GM21737 (cell line): ENCODE measurements at regions not wholly inside any gene's neighbourhood (a gene's known extent, or its start where the extent isn't known, plus 50 kb on each side); places are given as distances from the start of the nearest gene placed in this dataset.
"Not testable (repeated sequence)": the region's sequence is repeated elsewhere in the genome, so short reads cannot be mapped to it uniquely, and the experiment has no call there.

ENCODE experiments used
- ATAC-seq: cut with Tn5 transposase; IDR thresholded peaks from one replicate; pipeline ENCODE4 v1.9.1; 2021; ENCODE audit warnings: mild to moderate bottlenecking, moderate library complexity; ENCODE audit not compliant: unreplicated experiment

DNA sequence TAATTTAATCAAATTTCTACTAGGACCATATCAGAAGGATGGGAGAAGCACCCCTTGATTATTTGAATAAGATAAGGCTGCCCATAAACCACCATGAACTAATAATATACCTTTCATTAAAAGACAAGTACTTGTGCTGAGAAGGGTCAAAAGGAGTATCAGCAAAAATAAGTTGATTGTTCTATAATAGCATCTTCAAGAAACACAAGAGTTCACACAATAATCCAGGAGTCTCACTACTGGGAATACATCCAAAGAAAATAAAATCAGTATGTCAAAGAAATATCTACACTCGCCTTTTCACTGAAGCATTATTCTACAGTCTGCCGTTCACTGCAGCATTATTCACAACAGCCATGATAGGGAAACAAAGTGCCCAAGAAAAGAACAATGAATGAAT lies 1310.1 kb upstream of the PCDH9 start:
- ATAC-seq = no peak

DNA sequence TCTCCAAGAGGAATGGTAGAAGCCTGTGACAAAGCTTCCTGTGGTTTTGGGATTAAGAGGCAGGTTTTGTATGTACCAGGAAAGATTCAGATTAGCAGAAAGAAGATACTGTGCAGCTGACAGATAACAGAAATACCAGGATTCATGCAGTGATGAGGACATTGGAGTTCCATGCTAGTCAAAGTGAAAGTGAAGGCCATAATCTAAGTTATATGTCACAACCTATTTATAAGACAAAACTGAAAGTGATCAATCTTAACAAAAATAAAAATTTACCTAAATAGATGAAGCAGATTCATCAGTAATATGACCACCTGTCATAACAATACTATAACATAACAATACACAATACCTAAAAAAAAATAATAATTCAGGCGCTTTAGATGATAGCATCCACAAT lies 1305.2 kb upstream of the PCDH9 start:
- peak; percentile 70 for ATAC-seq

GRCh38 chr13:68527167-68527566 lies 1297.0 kb upstream of the PCDH9 start:
- ATAC-seq = not testable (repeated sequence)

DNA sequence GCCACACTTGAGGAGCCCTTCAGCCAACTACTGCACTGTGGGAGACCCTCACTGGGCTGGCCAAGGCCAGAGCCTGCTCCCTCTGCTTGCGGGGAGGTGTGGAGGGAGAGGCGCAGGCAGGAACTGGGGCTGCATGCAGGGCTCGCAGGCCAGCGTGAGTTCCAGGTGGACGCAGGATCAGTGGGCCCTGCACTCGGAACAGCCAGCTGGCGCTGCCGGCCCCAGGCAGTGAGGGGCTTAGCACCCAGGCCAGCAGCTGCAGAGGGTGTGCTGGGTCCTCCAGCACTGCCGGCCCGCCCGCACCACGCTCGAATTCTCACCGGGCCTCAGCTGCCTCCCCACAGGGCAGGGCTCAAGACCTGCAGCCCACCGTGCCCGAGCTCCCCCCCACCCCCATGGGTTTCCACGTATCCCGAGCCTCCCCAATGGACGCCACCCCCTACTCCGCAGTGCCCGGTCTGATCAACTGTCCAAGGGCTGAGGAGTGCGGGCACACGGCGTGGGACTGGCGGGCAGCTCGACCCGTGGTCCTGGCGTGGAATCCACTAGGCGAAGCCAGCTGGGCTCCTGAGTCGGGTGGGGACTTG lies 1293.8 kb upstream of the PCDH9 start:
- ATAC-seq = no peak

DNA sequence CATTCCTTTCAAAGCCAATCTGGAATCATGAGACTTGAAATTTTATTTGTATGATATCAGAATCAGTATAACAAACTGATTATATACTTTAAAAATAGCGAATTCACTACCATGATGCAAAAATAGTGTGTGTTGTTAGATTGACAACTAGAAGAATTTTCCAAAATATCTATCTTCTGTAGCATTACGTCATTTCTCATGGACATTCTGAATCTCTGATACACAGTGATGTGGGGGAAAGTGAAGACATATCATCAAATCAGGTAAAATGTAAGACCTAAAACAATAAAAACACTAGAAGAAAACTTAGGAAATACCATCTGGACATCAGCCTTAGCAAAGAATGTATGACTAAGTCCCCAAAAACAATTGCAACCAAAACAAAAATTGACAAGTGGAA lies 1292.0 kb upstream of the PCDH9 start:
- no peak for ATAC-seq

- ATAC-seq = peak; percentile 69
These were observed 1279.8 kb upstream of the PCDH9 start for GRCh38 chr13:68509734-68510621.

DNA sequence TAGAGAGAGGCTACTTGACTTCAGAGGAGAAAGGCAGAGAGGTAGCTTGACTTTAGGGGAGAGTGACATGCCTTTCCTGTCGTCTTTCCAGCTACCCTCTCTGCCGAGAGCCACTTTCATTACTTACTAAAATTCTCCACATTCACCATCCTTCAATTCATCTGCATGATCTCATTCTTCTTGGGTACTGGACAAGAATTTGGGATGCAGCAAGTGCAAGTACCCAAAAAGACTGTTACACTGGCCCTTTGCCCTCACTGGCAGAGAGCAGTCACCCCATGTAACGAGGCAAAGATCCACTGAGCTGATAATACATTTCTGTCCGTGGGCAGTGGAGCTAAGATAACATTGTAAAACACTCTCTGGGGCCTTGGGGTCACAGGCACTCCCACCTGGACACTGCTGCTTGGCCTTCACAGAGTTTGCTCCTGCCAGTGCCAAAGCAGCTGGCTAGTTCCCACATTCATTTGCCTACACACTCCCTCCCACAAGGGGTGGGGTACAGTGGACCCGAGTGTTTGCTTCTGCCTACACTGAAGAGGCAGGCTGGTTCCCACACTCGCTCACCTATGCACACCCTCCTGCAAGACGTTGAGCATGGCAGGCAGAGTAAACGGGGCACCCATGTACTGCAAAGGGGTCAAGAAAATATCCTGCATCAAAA lies 1276.9 kb upstream of the PCDH9 start:
- ATAC-seq = no peak

- ATAC-seq = no peak
These were observed 1260.5 kb upstream of the PCDH9 start for GRCh38 chr13:68490594-68490993.

DNA sequence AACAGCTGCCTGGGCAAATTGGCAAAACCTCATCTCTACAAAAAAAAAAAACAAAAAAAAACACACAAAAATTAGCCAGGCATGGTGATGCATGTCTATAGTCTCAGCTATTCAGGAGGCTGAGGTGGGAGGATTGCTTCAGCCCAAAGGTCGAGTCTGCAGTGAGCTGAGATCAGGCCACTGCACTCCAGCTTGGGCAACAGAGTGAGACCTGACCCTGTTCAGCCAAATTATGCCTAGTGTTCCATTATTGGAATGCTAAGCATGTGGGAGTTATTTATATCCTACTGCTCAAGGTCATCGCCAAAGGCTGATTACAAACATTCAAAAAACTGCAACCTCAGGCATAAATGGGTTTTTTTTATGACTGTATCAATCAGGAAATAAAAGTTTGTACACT lies 1251.0 kb upstream of the PCDH9 start:
- no peak for ATAC-seq

DNA sequence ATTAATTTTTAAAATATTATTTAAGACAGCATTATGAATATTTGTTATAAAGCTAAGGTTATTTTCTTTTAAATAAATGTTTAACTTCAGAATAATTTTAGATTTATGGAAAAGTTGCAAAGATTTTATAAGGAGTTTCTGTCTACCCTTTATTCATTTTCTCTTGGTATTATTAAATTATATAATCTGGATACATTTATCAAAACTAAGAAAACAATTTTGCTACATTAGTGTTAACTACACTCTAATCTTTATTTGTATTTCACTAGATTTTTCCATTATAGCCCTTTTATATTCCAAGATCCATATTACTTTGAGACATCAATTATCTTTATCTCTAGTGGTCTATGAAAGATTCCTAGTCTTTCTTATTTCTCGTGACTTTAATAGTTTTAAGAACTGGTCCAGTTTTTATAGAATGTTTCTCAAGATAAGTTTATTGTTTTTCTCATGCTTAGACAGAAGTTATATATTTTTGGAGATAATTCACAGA lies 1243.7 kb upstream of the PCDH9 start:
- ATAC-seq = no peak

- no peak for ATAC-seq
These were observed 1237.0 kb upstream of the PCDH9 start for GRCh38 chr13:68467160-68467559.

DNA sequence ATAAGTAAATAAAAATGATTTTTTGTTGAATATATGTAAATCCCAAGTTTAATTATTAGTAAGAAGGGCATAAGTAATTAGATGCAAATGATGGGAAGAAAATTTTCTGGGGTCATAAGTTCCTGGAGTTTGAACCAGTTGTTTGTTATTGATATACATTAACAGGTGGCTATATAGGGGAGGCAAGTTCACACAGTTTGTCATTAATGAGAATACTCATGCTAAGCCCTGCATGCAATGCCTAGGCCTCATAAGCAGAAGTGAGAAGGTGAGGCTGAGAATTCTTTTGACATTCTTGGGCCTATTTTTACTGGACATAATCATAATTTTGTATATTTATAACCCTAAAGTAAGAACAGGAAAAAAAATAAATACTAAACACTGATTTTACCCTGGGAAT lies 1210.7 kb upstream of the PCDH9 start:
- ATAC-seq = no peak

- no peak for ATAC-seq
These were observed 1209.7 kb upstream of the PCDH9 start for GRCh38 chr13:68439817-68440216.

- ATAC-seq = no peak
These were observed 1198.2 kb upstream of the PCDH9 start for GRCh38 chr13:68428292-68428691.

GRCh38 chr13:68417801-68418200 lies 1187.7 kb upstream of the PCDH9 start:
- no peak for ATAC-seq

GRCh38 chr13:68410007-68410406 lies 1179.9 kb upstream of the PCDH9 start:
- ATAC-seq = no peak

DNA sequence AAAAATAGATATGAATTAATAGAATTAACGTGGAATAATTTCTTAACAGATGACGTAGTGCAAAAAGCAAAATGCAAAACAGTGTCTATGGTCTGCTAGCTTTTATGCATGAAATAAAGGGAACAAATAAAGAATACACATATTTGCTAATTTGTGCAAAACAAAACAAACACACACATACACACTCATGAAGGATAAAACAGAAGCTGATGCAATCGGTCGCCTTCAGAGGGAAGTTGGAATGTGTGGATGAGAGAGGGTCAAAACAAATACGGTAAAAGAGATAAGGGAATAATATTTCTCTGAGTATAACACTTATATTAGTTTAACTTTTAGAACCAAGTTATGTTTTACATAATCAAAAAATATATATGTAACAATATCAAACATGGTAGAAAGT lies 1160.9 kb upstream of the PCDH9 start:
- no peak for ATAC-seq

GRCh38 chr13:68386808-68387207 lies 1156.7 kb upstream of the PCDH9 start:
- ATAC-seq = no peak

DNA sequence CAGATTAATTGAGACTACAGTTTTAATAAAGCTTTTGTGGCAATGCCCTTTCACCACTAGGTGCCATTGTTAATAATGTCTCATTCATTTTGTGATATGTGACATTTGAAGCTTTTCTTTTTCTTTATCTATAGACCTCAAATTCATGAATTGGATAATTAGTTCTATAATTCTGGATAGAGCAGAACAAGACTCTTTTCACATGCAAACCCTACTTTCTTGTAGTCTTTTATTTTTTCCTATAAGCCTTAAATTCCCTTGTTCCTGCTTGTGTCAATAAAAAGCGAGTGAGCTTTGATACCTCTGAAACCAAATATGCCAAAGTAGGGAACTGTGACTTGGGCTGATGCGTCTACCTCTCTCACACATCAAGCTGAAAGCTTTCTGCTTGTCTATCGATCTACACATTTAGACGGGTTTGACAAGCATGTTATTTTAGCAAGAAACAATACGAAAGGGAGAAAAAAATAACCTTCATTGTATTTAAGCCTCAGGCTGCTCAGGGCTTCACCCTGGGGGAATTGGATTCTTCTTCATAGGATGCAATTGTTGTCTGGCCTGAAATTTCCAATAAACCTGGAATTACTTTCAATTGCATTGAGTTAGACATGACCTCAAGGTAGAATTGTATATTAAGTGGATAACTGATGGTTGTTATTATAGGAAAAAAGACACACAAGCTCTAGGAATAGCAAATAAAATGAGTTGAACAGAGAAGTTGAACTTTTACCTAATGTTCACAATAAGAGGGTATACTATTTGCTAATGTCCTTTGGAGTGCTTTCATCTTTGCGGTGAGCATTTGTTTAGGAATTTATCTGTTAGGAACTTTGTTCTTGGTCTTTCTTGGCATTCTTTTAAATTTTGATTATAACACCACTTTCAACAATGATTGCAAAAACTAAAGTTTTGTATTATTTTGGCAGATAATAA lies 1150.2 kb upstream of the PCDH9 start:
- no peak for ATAC-seq

GRCh38 chr13:68378294-68378693 lies 1148.2 kb upstream of the PCDH9 start:
- ATAC-seq = no peak

GRCh38 chr13:68375004-68375403 lies 1144.9 kb upstream of the PCDH9 start:
- no peak for ATAC-seq
